NCI-H446 treated with DMSO at 0.1 percent for 48 hours (cell line): ENCODE measurements at regions not wholly inside any gene's neighbourhood (a gene's known extent, or its start where the extent isn't known, plus 50 kb on each side); places are given as distances from the start of the nearest gene placed in this dataset.
"Not testable (repeated sequence)": the region's sequence is repeated elsewhere in the genome, so short reads cannot be mapped to it uniquely, and the experiment has no call there.

Experiments used
- DNase-seq: peaks from one replicate; lab custom pipeline; 2025; lab: John Stamatoyannopoulos, UW

DNA sequence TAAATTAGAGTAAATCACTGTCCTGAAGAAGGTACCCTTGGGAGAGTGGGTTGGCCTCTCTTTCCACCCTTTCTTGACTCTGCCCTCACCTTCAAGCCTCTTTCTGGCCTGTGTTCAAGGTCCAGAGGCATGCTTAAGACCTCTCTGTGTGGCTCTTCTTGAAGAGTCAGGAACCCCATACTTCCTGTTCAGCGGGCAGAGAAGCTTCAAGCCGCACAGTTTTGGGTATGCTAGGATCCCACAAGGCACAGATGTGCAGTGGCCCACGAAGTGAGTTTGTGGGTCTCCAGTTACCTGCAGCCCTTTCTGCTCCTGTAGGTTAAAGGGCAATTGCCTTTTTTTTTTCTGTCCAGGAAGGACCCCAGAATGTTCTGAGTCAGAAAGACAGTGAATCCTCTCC is 113.7 kb downstream of the PPIAL4A start:
- DNase-seq = not testable (repeated sequence)

DNA sequence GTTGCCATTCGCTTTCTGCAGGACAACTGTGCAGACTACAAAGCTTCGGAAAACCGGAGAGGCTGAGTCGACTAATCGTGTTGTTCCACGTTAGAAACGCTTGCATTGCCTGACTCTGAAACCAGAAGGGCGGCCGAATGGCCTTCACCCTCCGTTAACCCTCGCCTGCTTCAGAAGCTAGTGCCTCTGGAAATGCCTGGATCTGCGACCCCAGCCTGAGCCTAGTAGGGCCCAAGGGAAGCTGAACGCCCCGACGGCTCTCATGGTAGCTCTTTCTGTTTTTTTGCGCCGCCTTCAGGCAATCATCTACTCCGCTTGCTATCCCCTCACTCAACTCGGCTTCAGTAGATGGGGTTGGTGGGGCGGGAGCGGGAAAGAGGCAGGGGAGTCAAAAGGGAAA is 117.3 kb downstream of the PPIAL4A start:
- not testable (repeated sequence) for DNase-seq

DNA sequence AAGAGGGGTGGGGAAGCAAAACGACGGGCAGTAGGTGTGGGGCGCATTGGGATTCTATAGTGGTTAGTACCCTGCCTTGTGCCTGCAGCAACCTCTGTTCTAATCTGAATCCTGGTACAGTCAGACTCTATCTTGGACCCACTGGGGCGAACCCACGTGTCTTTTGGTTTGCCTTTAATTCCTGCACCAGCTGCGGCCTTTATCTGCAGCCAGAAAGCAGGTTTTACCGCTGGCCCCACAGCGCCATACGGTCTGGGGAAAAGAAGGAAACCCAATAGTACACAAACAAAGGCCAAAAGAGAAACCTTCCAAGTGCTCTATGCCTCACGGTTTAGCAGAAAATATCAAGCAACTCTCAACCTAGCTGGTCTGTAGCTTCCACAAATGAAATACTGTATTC is 118.2 kb downstream of the PPIAL4A start:
- not testable (repeated sequence) for DNase-seq

DNA sequence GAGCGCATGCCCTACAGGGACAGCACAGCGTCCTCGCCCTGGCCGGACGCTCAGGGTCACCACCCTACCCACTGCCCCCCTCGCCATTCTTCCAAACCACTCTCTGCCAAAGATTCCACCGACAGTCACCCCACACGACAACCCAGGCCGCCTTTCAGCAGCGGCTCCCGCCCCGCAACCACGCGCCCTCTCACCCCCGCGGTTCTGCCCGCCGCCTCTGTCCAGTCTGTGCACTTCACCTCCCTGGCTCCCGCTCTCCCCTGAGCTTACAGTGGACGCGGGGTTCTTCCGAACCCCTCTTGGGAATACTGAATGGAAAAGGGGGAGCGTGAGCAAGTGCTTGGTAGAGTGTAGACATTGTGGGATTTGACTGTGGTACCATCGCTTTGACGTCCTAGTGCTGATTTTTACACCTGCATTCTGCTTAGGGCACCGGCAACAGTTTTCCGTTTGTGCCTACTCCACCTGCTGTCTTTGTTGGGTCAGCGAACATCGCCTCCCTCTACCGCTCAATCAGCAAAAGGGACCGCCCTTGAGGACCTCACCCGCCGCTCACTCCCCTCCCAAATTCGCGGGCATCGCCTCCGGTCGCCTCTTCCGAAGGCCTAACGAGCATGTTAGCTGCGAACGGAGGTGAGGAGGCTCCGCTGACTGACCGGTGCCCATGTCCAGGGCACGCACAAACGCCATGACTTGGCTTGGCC is 119.1 kb downstream of the PPIAL4A start:
- not testable (repeated sequence) for DNase-seq

DNA sequence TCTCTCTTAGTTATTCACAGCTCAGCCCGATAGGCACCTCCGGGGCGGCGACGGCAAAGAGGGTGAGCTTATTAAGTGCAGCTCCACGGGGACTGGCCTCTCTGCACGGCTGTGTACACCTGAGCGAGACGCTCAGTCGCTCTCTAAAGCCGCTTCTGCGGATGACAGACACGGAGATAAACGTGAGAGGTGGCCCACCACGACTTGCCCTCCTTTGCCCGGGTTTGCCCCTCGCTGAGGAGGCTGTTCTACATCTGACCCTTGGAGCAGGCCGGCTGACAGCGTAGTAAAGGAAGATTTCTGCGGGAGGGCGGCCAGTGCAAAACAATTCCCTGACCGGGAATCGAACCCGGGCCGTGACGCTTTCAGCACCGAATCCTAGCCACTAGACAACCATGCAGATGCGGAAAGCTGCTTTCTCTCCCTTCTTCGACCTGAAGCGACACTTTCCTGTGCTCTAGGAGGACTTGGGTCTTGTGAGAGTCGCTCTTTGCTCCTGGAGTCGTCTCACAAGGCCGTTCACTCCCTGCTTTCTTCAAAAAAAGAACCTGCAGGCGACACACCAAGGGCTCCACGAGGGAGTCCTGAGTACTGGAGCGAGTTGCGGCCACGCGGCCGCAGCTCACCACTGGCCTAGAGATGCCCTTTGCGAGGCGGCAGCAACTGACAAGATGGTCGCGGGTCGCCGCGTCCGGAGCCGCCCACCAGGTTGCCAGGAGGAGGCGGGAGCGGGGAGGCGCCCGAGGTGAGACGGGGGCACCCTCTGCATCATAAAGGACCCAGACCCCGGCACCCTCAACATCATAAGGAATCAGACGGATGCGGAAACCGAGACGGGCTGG is 119.9 kb downstream of the PPIAL4A start:
- not testable (repeated sequence) for DNase-seq

DNA sequence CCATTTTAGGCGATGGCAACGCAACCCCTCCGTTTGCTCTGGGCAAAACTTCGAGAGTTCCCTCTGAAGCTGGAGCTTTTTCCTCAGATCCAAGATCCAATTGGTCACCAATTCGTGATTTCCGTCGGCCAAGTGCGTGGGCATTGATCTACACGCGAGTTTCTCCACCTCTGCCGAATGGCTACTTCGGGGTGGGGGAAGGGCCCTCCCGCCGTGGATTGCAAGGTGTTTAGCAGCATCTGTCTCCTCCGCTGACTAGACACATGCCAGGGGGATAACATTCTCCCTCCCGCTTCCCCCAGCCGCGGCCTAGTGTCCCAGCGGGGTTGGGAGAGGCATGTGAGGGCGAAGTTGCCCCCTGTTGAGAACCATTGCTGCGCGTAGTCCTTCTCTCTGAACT is 120.6 kb downstream of the PPIAL4A start:
- DNase-seq = not testable (repeated sequence)

DNA sequence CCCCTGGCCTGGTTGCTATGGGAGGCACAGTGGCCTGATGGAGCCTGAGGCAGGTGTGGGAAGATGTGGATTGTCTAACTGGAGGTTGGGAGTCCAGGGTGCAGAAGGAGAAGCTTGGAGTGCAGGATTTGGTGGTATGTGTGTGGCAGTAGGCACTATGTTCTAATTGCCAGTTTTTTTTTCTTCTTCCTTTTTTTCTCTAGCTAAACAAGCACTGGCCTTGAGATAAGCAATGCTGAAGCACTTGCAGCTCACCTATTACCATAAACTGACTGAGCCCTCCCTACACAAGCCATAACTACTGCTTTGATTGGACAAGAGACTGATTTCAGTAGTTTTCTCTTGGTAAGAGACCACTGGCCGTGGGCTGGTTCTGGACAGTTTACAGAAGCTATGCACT is 123.6 kb downstream of the PPIAL4A start:
- DNase-seq = not testable (repeated sequence)

DNA sequence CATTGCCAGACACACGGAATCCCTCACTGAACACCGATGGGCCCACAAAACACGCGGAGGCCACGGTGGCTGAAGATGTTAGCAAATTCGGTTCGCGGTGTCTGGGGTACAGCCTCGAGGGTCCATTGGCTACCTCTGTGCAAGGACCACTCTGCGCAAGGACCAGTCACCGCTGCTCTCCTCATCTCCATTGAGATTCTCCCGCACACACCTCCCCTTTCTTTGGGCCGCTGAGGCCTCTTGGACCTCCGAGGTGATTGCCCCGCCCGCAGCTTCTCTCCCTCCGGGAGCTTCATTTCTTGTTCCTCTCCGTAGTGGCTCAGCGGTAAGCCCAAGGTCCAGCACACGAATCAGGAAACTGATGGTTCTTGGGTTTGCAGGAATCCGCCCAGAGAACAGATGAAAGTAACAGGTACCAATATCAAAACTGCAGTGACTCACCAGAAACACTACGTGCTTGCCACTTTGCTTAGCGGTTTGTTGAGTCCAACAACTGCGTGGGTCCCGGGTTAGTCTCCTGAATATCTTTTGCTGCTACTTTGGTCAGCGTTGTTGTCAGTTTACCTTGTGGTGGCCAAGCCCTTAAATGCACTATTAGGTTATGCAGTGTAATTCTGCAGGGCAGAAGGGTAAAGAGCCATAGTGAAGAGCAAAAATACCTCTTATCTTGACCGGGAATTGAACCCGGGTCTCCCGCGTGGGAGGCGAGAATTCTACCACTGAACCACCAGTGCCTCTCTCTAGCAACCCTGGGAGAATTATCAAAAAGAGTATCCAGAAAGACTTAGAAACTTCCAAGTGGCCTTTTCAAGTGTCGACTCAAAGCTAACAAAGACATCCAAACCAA is 126.8 kb downstream of the PPIAL4A start:
- peak; percentile 21 for DNase-seq

DNA sequence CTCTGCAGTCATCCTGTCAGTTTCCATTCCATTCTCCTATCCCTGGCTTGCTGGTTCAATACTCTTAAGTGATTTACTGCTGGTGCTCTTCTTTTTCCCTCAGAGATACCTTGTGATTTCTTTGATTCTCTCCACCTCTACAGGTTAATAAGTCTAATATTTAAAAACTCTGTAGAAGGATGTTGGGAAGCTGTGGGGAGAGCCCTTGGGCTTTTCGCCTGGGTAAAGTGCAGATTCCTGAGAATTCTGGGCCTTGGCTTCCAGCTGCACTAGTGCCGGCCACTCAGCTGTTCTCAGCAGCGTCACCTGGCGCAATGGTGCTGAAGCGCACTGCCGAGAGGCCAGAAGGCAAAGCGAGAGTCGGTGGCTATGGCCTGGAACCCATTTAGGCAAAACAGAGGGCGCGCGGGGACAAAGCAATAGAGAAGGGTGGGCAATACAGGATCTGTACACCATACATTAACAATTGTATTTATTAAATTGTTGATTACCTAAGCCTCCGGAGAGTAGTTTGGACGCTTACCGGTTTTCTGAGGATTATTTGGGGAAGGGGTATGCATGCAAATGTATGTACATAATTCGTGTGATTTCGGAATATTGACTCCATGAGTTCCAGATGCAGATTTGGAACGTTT is 130.3 kb downstream of the PPIAL4A start:
- not testable (repeated sequence) for DNase-seq

DNA sequence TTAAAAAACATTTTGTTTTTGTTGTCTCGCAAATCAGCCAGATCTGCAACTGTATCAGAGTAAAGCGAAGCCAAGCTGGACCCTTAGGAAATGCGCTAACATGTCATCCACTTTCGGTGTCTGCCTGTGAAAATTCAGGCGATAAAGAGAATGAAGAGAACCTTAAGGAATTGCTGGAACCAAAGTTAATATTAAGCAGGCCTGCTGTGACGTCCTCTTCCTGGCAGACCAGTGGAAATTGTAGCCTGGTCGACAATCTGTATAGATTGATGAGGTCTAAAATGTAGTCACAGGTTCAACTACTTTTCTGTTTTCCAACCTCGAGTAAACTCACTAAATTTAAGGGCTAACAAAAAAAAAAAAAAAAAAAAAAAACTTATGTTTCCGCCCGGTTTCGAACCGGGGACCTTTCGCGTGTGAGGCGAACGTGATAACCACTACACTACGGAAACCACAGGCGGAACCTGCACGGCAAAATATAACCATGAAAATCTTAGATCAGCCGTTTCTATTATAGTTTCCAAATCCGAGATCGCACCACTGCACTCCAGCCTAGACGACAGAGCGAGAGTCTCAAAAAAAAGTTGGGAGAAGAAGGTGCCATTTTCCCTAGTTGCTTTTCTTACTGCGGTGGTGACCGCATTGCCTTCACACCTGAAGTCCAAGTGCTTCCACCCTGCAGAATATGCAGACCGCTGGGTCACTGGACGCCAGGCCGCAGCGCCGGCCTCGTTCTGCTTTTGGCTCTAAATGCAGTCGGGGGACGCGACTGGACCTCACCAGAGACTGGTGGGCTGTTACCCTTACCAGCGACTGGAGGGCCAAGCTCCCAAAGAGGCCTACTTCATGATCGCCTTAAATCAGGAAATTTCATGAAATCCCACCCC is 131.0 kb downstream of the PPIAL4A start:
- DNase-seq = not testable (repeated sequence)

DNA sequence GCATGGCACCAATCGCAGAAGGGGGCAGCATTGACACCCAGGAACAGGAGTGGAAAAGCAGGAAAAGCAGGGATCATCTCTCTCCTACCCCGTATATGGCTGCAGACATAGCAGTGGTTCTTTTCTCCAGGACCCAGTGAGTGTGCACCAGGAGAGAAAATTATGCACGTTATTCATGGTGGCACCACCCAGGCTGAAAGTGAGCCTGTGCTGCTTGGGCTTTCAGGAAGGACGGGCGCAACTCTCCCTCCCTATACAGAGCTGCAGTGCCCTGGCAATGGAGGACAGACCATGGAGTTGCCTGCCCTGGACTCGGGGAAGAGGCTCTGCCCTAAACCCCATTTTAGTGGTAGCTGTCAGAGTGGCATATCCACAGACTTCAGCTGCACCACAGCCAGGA is 132.1 kb downstream of the PPIAL4A start:
- DNase-seq = not testable (repeated sequence)

DNA sequence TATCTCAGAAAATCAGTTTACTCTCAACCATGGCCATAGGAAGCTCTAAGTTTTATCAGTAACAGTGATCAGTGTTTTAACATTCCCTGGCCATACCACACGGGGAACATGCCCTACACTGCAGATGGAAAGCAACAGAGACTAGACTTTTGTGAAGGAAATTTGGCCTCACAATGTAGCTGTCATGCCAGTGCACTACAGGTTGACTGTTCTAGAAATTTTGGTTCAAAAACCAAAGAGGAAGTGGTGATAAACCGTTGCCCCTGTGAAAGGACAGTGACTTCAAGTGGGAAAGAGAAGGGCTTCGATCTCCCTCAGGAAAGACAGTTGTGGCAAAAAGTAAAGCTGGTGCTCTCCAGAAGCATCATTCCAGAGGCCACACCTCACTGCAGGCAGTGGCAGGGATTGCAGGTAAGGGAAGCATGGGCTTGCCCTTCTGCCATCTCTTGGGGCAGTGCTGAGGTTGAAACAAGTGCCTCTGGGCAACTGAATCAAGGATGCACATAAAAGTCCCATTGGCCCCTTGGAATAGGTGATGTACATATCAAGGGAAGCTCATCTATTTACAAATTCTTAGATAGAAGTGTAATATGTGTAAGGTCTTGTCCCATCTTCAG is 143.4 kb downstream of the PPIAL4A start:
- not testable (repeated sequence) for DNase-seq

DNA sequence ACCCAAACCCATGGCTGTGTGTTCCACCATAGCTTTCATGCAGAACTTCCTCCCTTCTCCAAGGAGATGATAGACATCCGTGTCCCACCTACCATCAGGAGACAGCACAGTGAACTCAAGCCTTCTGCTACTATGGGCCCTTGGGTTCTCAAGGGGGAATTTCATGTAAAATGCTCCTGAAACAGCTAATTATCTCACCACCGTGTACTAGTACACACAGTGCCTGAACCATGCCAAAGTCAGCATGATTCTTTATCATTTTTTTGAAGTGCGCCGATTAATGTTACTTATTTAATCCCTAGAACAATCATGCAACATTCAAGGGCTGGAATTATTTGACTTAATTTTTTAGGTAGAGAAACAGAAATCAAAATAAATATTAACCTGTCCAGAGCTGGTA is 147.2 kb downstream of the PPIAL4A start:
- not testable (repeated sequence) for DNase-seq

DNA sequence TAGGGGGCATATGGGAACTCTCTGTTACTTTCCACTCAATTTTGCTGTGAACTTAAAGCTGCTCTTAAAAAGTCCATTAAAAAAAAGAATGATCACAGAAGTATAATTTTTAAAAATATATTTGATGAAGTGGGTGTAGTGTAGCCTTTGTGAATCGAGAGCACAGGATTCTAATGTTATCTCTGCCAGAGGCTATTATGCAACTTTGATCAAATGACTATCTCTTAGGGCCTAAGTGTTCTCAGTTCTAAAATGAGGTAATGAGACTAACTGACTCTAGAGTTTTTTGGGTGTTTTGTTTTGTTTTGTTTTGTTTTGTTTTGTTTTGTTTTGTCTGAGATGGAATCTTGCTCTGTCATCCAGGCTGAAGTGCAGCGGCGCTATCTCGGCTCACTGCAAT is 143.2 kb downstream of the FAM72B start:
- not testable (repeated sequence) for DNase-seq

DNA sequence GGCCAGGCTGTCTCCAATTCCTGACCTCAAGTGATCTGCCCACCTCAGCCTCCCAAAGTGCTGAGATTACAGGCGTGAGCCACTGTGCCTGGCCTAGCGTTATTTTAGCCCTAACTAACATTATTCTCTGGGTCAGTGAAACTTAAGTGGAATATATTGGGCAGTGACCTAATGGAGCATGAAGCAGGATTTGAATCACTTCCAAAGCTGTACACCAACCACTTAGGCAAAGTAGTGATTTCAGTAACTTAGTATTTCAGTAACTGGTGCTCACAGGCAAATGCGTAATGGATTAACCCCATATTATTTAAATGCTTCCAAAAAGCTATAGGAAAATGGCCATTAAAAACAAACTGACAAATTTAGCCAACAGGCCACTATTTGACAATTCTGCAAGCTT is 142.6 kb downstream of the FAM72B start:
- not testable (repeated sequence) for DNase-seq

DNA sequence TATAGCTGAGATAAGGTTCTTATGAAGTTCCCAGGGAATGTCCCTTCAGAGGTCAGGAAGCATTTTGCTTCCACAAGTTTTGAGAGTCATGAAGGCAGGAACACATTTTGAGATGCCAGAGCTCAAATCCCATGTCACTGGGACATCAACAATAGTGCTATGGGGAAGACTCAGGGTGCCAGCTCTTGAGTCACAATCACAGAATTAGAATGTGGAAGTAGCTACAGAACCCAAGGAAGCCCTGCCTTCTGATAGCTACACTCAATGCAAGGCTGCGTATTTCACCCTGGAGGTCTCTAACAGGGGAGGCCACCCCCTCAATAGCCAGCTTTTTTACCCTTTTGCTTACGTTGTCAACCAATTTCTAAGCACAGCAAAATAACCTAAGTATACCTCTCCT is 141.3 kb downstream of the FAM72B start:
- not testable (repeated sequence) for DNase-seq

DNA sequence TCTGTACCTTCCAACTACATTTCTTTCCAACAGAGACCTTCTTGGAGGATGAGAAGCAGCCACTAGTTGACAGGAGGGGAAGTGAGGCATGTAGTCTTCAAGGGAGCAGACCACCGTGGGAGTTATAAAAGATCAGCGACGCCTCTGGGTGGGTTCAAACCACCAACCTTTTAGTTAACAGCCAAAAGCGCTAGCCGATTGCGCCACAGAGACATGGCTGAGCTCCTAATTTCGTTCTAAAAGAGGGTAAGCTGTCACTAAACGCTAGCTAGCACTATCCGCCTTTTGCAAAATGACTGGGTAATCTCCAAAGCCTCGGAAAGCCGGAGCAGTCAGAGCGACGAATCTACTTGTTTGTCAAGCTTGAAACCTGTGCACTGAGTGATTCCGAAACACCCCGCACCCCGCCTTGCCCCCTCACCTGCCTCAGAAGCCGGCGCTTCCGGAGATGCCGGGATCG is 135.8 kb downstream of the FAM72B start:
- not testable (repeated sequence) for DNase-seq

DNA sequence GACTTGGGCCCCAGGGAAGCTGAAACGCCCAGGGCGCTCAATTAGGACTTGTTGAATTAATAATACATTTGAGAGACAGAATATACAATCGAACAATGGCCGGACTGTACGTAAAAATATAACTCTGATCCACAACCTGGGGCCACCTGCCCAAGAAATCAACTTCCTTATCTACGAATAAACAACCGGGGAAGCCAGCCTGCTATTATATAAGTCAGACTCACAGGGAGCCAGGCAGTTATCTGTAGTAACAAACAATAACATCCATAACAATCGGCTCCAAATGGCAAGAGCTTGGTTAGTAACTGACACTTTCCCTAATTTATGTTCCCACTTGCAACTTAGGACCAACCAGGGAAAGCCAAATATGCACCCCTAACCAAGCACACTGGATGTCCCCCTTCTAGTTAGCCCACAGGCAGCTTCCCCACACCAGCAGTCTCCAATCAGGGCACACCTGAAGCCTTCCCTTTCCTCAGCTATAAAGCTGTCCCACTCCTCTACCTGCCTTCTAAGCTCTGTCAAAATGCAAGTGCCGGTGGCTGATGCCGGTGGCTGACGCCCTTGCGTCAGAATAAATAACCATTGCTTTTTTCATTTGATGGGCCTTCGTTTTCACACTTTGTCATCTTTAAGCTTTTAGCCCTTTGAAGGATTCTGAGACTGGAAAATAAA is 135.2 kb downstream of the FAM72B start:
- not testable (repeated sequence) for DNase-seq

DNA sequence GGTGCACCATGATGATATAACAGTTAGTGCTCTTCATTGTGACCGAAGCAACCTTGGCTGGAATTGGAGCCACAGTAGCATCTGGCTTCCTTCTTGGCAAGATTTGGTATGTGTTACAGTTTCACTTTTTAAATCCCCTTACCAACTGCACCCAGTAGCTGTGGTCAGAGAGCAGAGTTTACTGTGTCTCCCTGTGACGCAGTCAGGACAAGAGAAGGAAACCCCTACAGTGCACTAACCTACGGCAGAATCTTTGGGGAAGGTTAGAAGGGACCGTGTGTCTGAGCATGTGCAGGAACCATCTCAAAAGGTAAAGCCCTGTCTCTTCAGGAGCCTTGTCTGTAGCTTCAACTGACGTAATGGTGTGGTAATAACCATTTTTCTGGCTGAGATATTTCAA is 134.0 kb downstream of the FAM72B start:
- DNase-seq = not testable (repeated sequence)
